DOHH2 (cell line): ENCODE measurements at regions not wholly inside any gene's neighbourhood (a gene's known extent, or its start where the extent isn't known, plus 50 kb on each side); places are given as distances from the start of the nearest gene placed in this dataset.

ENCODE experiments used
- H3F3A ChIP-seq: fragments of 200-600 bp; sonication (generic), shearing (Covaris generic); 2 replicates; pipeline ENCODE4 v1.6.0; 2016; ENCODE audit warnings: antibody characterized with exemption, mild to moderate bottlenecking; ENCODE audit not compliant: control insufficient read depth, insufficient read depth
- H3K27ac ChIP-seq: fragments of 200-600 bp; sonication (generic); 2 replicates; pipeline ENCODE4 v1.5.1; 2014; ENCODE audit warnings: low read depth, mild to moderate bottlenecking, low read length, moderate library complexity
- H3K27me3 ChIP-seq: fragments of 200-600 bp; sonication (generic); 2 replicates; pipeline ENCODE4 v1.6.1; 2014; ENCODE audit warnings: mild to moderate bottlenecking, low read length, mixed read lengths; ENCODE audit not compliant: control insufficient read depth
- H3K36me3 ChIP-seq: fragments of 200-600 bp; sonication (generic); 2 replicates; pipeline ENCODE4 v1.6.1; 2014; ENCODE audit warnings: mild to moderate bottlenecking, low read length, moderate library complexity, mixed read lengths; ENCODE audit not compliant: control insufficient read depth
- H3K4me1 ChIP-seq: fragments of 200-600 bp; sonication (generic); 2 replicates; pipeline ENCODE4 v1.6.1; 2014; ENCODE audit warnings: mild to moderate bottlenecking, low read length, mixed read lengths; ENCODE audit not compliant: control insufficient read depth
- H3K4me2 ChIP-seq: fragments of 200-600 bp; sonication (generic); 2 replicates; pipeline ENCODE4 v1.6.0; 2014; ENCODE audit warnings: mild to moderate bottlenecking, low read length, moderate library complexity
- H3K4me3 ChIP-seq: fragments of 200-600 bp; sonication (generic); 2 replicates; pipeline ENCODE4 v1.5.1; 2014; ENCODE audit warnings: mild to moderate bottlenecking, low read length, mixed read lengths
- H3K79me2 ChIP-seq: fragments of 200-600 bp; sonication (generic); 2 replicates; pipeline ENCODE4 v1.6.1; 2014; ENCODE audit warnings: mild to moderate bottlenecking, low read length, mixed read lengths; ENCODE audit not compliant: control insufficient read depth
- H3K9me2 ChIP-seq: fragments of 200-600 bp; sonication (generic); replicated peaks from 2 replicates; pipeline ENCODE4 v1.6.1; 2014; ENCODE audit warnings: mild to moderate bottlenecking, low read length, mixed read lengths; ENCODE audit not compliant: control insufficient read depth
- H3K9me3 ChIP-seq: fragments of 200-600 bp; sonication (generic); 2 replicates; pipeline ENCODE4 v1.6.1; 2014; ENCODE audit warnings: antibody characterized with exemption, low read length, mixed read lengths; ENCODE audit not compliant: control insufficient read depth, insufficient read depth
- H4K20me1 ChIP-seq: fragments of 200-600 bp; sonication (generic); 2 replicates; pipeline ENCODE4 v1.6.0; 2014; ENCODE audit warnings: low read depth, mild to moderate bottlenecking, antibody characterized with exemption, low read length, moderate library complexity; ENCODE audit not compliant: control insufficient read depth, insufficient read depth
- CTCF ChIP-seq: fragments of 200-600 bp; sonication (generic); IDR thresholded peaks from one replicate; pipeline ENCODE4 v1.5.1; 2014; ENCODE audit warnings: antibody characterized with exemption, mild to moderate bottlenecking, low read depth, low read length; ENCODE audit not compliant: poor library complexity, severe bottlenecking
- EZH2phosphoT487 ChIP-seq: fragments of 200-600 bp; sonication (generic); IDR thresholded peaks from 2 replicates; pipeline ENCODE4 v1.6.1; 2017; ENCODE audit warnings: borderline replicate concordance, mild to moderate bottlenecking, antibody characterized with exemption, low read length, moderate library complexity, mixed read lengths

- no peak overlapping the region for H3K4me3 ChIP-seq
- H3K79me2 ChIP-seq: no peaks in the 10 kb centered on the region
- H3K27ac ChIP-seq: no peak overlapping the region
Observed at GRCh38 chr11:121721961-121722360, 269.2 kb upstream of the SORL1-AS1 start.

GRCh38 chr11:121721448-121721847 lies 268.7 kb upstream of the SORL1-AS1 start:
- Histone ChIP-seq H3K4me2 (no peak overlapping the region), H3K4me1 (no peaks in the 10 kb centered on the region), H3K36me3 (no peaks in the 10 kb centered on the region), H3K27ac (no peak overlapping the region), H3K4me3 (no peak overlapping the region), H3K9me2 (no peaks in the 10 kb centered on the region), H4K20me1 (no peaks in the 10 kb centered on the region), H3K79me2 (no peaks in the 10 kb centered on the region), H3K27me3 (no peaks in the 10 kb centered on the region), H3K9me3 (no peaks in the 10 kb centered on the region), H3F3A (no peaks in the 10 kb centered on the region)
- TF ChIP-seq EZH2phosphoT487 (no peak), CTCF (no peak)

More at GRCh38 chr11:121721961-121722360, 269.2 kb upstream of the SORL1-AS1 start:
- TF ChIP-seq CTCF (no peak), EZH2phosphoT487 (no peak)
- H3K27me3 ChIP-seq: no peaks in the 10 kb centered on the region
- no peaks in the 10 kb centered on the region for H3K36me3 ChIP-seq
- H4K20me1 ChIP-seq: no peaks in the 10 kb centered on the region
- H3K4me2 ChIP-seq: no peak overlapping the region
- no peaks in the 10 kb centered on the region for H3K9me3 ChIP-seq
- H3F3A ChIP-seq: no peaks in the 10 kb centered on the region
- H3K4me1 ChIP-seq: no peaks in the 10 kb centered on the region
- H3K9me2 ChIP-seq: no peaks in the 10 kb centered on the region

- H3K36me3 ChIP-seq: no peaks in the 10 kb centered on the region
- no peaks in the 10 kb centered on the region for H3K79me2 ChIP-seq
- H3K9me3 ChIP-seq: no peaks in the 10 kb centered on the region
- H3F3A ChIP-seq: no peaks in the 10 kb centered on the region
- H3K4me2 ChIP-seq: no peak overlapping the region
- H3K4me3 ChIP-seq: no peak overlapping the region
- TF ChIP-seq EZH2phosphoT487 (no peak), CTCF (no peak)
- no peaks in the 10 kb centered on the region for H3K9me2 ChIP-seq
- H3K4me1 ChIP-seq: no peaks in the 10 kb centered on the region
- no peaks in the 10 kb centered on the region for H4K20me1 ChIP-seq
- H3K27me3 ChIP-seq: no peaks in the 10 kb centered on the region
- no peak overlapping the region for H3K27ac ChIP-seq
Observed at GRCh38 chr11:121717296-121717695, 264.5 kb upstream of the SORL1-AS1 start.

- TF ChIP-seq EZH2phosphoT487 (no peak), CTCF (no peak)
- no peak overlapping the region for H3K4me2 ChIP-seq
- no peaks in the 10 kb centered on the region for H3K4me1 ChIP-seq
- H3K9me2 ChIP-seq: no peaks in the 10 kb centered on the region
- no peaks in the 10 kb centered on the region for H3K27me3 ChIP-seq
- no peaks in the 10 kb centered on the region for H3K36me3 ChIP-seq
- no peak overlapping the region for H3K4me3 ChIP-seq
- H3K79me2 ChIP-seq: no peaks in the 10 kb centered on the region
- no peaks in the 10 kb centered on the region for H4K20me1 ChIP-seq
- H3K27ac ChIP-seq: no peak overlapping the region
- no peaks in the 10 kb centered on the region for H3K9me3 ChIP-seq
- no peaks in the 10 kb centered on the region for H3F3A ChIP-seq
Observed at GRCh38 chr11:121716060-121716459, 263.3 kb upstream of the SORL1-AS1 start.
